Activated CD8-positive, alpha-beta T cell treated with anti-CD3 and anti-CD28 coated beads for 36 hours (primary cell): ENCODE measurements at regions not wholly inside any gene's neighbourhood (a gene's known extent, or its start where the extent isn't known, plus 50 kb on each side); places are given as distances from the start of the nearest gene placed in this dataset. TPM values are rescaled to one million over a fixed set of nuclear protein-coding genes. Genes with fewer than 3 reads are reported as not detected.

ENCODE experiments used
- microRNA-seq: library from miRNA; unstranded; fragments of <30 nt; microRNA quantifications from one replicate; pipeline ENCODE4 v1.2.0, GENCODE V29; 2022; ENCODE audit warnings: borderline microRNAs expressed, borderline replicate concordance

Small RNA genes lying in the stretch of these regions (microRNA-seq; reads per million reads assigned to microRNA genes)
- gene MIR4432: not detected
